ENCODE measurements at regions not wholly inside any gene's neighbourhood (a gene's known extent, or its start where the extent isn't known, plus 50 kb on each side); places are given as distances from the start of the nearest gene placed in this dataset.

GRCh38 chr7:68917041-68917651, 681.1 kb upstream of the AUTS2 start:
- H3K27ac ChIP-seq (ENCODE audit: low read length): no peak overlapping the region
- peaks cover 16% of the 10 kb centered on the region for H3K9me3 ChIP-seq (ENCODE audit: insufficient read depth, low read depth, low read length)
- H3K4me1 ChIP-seq (ENCODE audit: insufficient read depth, low read length): no peaks in the 10 kb centered on the region
- H3K9ac ChIP-seq (ENCODE audit: low read depth, low read length): no peak overlapping the region
- no peaks in the 10 kb centered on the region for H3K27me3 ChIP-seq (ENCODE audit: insufficient read depth, low read length)
- no peaks in the 10 kb centered on the region for H3K36me3 ChIP-seq (ENCODE audit: insufficient read depth, low read depth, low read length)
- H3K4me3 ChIP-seq (ENCODE audit: low read length): no peak overlapping the region

GRCh38 chr7:68918621-68919020, 679.7 kb upstream of the AUTS2 start:
- Histone ChIP-seq H3K9ac (ENCODE audit: low read depth, low read length) (no peak overlapping the region), H3K27ac (ENCODE audit: low read length) (no peak overlapping the region), H3K4me3 (ENCODE audit: low read length) (no peak overlapping the region), H3K36me3 (ENCODE audit: insufficient read depth, low read depth, low read length) (no peaks in the 10 kb centered on the region), H3K9me3 (ENCODE audit: insufficient read depth, low read depth, low read length) (peaks cover 16% of the 10 kb centered on the region), H3K4me1 (ENCODE audit: insufficient read depth, low read length) (no peaks in the 10 kb centered on the region), H3K27me3 (ENCODE audit: insufficient read depth, low read length) (no peaks in the 10 kb centered on the region)

DNA sequence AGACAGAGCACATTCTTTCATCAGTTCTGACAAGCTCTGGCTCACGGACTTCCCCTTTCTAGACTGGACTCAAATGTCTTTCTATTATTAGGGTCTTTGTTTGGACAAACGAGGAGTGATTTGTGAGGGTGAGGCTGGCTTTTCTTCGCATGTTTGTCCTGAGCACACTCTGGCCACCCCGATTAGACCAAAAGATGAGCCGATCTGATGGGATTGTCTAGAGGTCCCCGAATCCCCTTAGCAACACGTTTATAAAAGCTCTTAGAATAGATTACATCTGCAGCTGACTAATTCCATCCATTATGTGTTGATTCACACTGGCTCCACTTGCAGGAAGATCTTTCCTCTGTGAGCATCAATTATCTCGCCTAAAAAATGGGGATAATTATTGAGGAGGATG, 675.4 kb upstream of the AUTS2 start:
- Histone ChIP-seq H3K9me3 (ENCODE audit: insufficient read depth, low read depth, low read length) (peaks cover 7% of the 10 kb centered on the region), H3K9ac (ENCODE audit: low read depth, low read length) (no peak overlapping the region), H3K27me3 (ENCODE audit: insufficient read depth, low read length) (no peaks in the 10 kb centered on the region), H3K27ac (ENCODE audit: low read length) (no peak overlapping the region), H3K4me3 (ENCODE audit: low read length) (no peak overlapping the region), H3K4me1 (ENCODE audit: insufficient read depth, low read length) (no peaks in the 10 kb centered on the region), H3K36me3 (ENCODE audit: insufficient read depth, low read depth, low read length) (no peaks in the 10 kb centered on the region)

GRCh38 chr7:68925241-68925640, 673.0 kb upstream of the AUTS2 start:
- no peak overlapping the region for H3K4me3 ChIP-seq (ENCODE audit: low read length)
- no peak overlapping the region for H3K9ac ChIP-seq (ENCODE audit: low read depth, low read length)
- H3K36me3 ChIP-seq (ENCODE audit: insufficient read depth, low read depth, low read length): no peaks in the 10 kb centered on the region
- no peaks in the 10 kb centered on the region; the same call in 1 of the 2 replicates for H3K9me3 ChIP-seq (ENCODE audit: insufficient read depth, low read depth, low read length)
- no peaks in the 10 kb centered on the region for H3K27me3 ChIP-seq (ENCODE audit: insufficient read depth, low read length)
- H3K27ac ChIP-seq (ENCODE audit: low read length): no peak overlapping the region
- no peaks in the 10 kb centered on the region for H3K4me1 ChIP-seq (ENCODE audit: insufficient read depth, low read length)

DNA sequence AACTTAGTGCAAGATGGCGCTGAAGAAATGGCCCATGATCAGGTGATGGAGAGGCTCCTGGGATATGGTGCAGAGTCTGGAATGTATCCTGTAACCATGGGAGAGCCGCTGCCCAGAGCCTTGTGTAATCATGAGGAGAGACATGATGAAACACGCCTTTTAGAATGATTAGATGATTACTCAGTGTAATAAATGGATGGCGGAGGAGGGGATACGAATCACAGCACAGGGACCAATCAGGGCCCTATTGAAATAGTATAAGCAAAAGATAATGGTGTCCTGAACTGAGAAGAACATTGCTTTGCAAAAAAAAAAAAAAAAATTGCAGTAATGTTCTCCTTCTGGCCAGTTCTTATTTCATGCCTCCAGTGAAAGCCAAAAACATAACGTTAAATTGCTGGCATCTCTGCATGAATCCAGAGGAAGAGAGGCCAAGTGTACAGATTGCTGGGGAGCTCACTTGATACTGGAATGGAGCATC, 668.5 kb upstream of the AUTS2 start:
- Histone ChIP-seq H3K9me3 (ENCODE audit: insufficient read depth, low read depth, low read length) (no peaks in the 10 kb centered on the region), H3K36me3 (ENCODE audit: insufficient read depth, low read depth, low read length) (no peaks in the 10 kb centered on the region), H3K9ac (ENCODE audit: low read depth, low read length) (no peak overlapping the region), H3K4me3 (ENCODE audit: low read length) (no peak overlapping the region), H3K27ac (ENCODE audit: low read length) (no peak overlapping the region), H3K4me1 (ENCODE audit: insufficient read depth, low read length) (no peaks in the 10 kb centered on the region), H3K27me3 (ENCODE audit: insufficient read depth, low read length) (no peaks in the 10 kb centered on the region)

DNA sequence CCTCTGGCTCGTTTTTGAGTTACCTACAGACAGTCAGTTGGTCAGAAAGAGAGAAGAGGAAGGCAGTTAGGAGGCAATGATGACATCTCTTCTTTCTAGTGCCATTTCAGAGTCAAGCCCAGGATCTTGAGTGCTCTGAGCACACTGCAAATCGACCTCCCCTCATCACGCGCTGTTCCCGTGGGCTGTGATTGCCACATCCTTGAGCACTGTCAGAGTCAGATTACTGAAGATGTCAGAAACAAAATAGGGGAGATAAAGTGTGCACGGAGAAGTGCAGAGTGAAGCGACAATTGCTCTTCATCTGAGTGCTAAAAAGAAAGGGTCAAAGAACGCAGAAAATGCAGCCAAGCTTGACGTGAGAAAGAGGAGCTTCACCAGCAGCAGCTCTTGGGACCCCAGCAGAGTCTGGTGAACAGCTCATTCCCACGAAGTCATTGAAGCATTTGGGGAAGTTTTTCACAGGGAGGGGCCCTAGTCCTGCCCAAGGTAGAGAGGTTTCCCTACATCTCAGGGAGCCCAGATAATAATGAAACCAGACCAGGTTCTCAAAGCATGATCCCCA, 661.7 kb upstream of the AUTS2 start:
- H3K36me3 ChIP-seq (ENCODE audit: insufficient read depth, low read depth, low read length): no peaks in the 10 kb centered on the region
- H3K4me1 ChIP-seq (ENCODE audit: insufficient read depth, low read length): no peaks in the 10 kb centered on the region
- H3K9me3 ChIP-seq (ENCODE audit: insufficient read depth, low read depth, low read length): no peaks in the 10 kb centered on the region
- H3K9ac ChIP-seq (ENCODE audit: low read depth, low read length): no peak overlapping the region
- H3K4me3 ChIP-seq (ENCODE audit: low read length): no peak overlapping the region
- no peak overlapping the region for H3K27ac ChIP-seq (ENCODE audit: low read length)
- no peaks in the 10 kb centered on the region for H3K27me3 ChIP-seq (ENCODE audit: insufficient read depth, low read length)

- Histone ChIP-seq H3K9ac (ENCODE audit: low read depth, low read length) (no peak overlapping the region), H3K27ac (ENCODE audit: low read length) (no peak overlapping the region), H3K9me3 (ENCODE audit: insufficient read depth, low read depth, low read length) (no peaks in the 10 kb centered on the region), H3K4me3 (ENCODE audit: low read length) (no peak overlapping the region), H3K4me1 (ENCODE audit: insufficient read depth, low read length) (no peaks in the 10 kb centered on the region), H3K36me3 (ENCODE audit: insufficient read depth, low read depth, low read length) (no peaks in the 10 kb centered on the region), H3K27me3 (ENCODE audit: insufficient read depth, low read length) (no peaks in the 10 kb centered on the region)
Measured at GRCh38 chr7:68938151-68938550, 660.1 kb upstream of the AUTS2 start.

- Histone ChIP-seq H3K4me3 (ENCODE audit: low read length) (no peak overlapping the region), H3K27me3 (ENCODE audit: insufficient read depth, low read length) (no peaks in the 10 kb centered on the region), H3K36me3 (ENCODE audit: insufficient read depth, low read depth, low read length) (no peaks in the 10 kb centered on the region), H3K4me1 (ENCODE audit: insufficient read depth, low read length) (no peaks in the 10 kb centered on the region), H3K27ac (ENCODE audit: low read length) (no peak overlapping the region), H3K9ac (ENCODE audit: low read depth, low read length) (no peak overlapping the region), H3K9me3 (ENCODE audit: insufficient read depth, low read depth, low read length) (no peaks in the 10 kb centered on the region)
Measured at GRCh38 chr7:68943786-68944185, 654.5 kb upstream of the AUTS2 start.

DNA sequence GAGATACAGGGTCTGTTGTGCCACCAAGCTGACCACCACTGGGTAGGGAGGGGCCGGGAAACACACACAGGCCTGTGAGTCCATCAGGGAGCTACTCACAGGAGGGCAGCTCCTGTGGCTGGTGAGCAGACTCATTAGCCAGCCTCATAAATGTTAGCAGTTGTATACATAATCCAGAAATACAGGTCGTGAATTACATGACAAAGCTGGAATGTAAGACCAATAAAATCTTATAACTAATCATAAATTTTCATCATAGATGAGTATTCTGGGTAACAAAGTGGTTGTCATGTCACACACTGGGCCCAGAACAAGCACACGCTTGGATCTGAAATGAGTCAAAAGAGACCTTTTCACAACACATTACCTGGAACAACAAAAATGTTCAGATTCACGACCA, 642.6 kb upstream of the AUTS2 start:
- Histone ChIP-seq H3K36me3 (ENCODE audit: insufficient read depth, low read depth, low read length) (no peaks in the 10 kb centered on the region), H3K9me3 (ENCODE audit: insufficient read depth, low read depth, low read length) (no peaks in the 10 kb centered on the region), H3K27me3 (ENCODE audit: insufficient read depth, low read length) (no peaks in the 10 kb centered on the region), H3K9ac (ENCODE audit: low read depth, low read length) (no peak overlapping the region), H3K4me1 (ENCODE audit: insufficient read depth, low read length) (no peaks in the 10 kb centered on the region), H3K27ac (ENCODE audit: low read length) (no peak overlapping the region), H3K4me3 (ENCODE audit: low read length) (no peak overlapping the region)

GRCh38 chr7:68958571-68958970, 639.7 kb upstream of the AUTS2 start:
- no peak overlapping the region for H3K9ac ChIP-seq (ENCODE audit: low read depth, low read length)

DNA sequence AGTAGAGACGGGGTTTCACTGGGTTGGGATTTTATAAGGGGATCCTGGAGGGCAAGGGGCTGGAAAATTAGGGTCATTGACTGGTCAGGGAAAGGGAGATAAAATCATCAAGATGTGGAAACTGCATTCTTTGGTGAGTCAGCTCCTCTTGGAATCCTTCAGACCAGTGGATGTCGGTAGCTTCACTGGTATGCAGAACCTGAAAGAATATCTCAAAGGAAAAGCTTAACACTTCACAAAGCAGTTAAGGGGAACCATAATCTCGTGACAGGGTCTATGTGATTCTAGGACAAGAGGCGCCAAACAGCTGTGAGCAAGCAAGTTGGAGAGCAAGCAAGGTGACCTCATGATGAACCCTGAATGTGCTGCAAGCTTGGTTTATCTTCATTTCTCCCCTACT, 634.7 kb upstream of the AUTS2 start:
- Histone ChIP-seq H3K4me3 (ENCODE audit: low read length) (no peak overlapping the region), H3K27me3 (ENCODE audit: insufficient read depth, low read length) (no peaks in the 10 kb centered on the region), H3K4me1 (ENCODE audit: insufficient read depth, low read length) (no peaks in the 10 kb centered on the region), H3K36me3 (ENCODE audit: insufficient read depth, low read depth, low read length) (no peaks in the 10 kb centered on the region), H3K9ac (ENCODE audit: low read depth, low read length) (no peak overlapping the region), H3K9me3 (ENCODE audit: insufficient read depth, low read depth, low read length) (no peaks in the 10 kb centered on the region; the same call in 1 of the 2 replicates), H3K27ac (ENCODE audit: low read length) (no peak overlapping the region)

More at GRCh38 chr7:68958571-68958970, 639.7 kb upstream of the AUTS2 start:
- Histone ChIP-seq H3K4me3 (ENCODE audit: low read length) (no peak overlapping the region), H3K36me3 (ENCODE audit: insufficient read depth, low read depth, low read length) (no peaks in the 10 kb centered on the region), H3K9me3 (ENCODE audit: insufficient read depth, low read depth, low read length) (no peaks in the 10 kb centered on the region; the same call in 1 of the 2 replicates), H3K27ac (ENCODE audit: low read length) (no peak overlapping the region), H3K27me3 (ENCODE audit: insufficient read depth, low read length) (no peaks in the 10 kb centered on the region), H3K4me1 (ENCODE audit: insufficient read depth, low read length) (no peaks in the 10 kb centered on the region)

DNA sequence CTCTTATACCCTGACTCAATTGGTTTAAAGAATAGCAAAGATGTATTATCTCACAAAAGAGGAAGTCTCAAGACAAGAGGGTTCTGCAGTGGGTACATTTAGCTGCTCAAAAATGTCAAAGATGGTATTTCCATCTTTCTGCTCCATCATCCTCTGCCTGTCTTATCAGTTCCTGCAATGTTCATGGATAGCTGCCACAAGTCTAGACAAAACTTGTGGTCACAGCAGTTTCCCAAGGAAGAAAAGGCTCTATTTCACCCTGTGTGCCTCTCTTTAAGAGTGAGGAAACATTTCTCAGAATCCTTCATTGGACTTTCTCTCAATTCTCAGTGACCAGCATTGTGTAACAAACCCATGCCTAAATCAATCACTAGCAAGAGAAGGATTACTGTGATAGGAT, 634.2 kb upstream of the AUTS2 start:
- Histone ChIP-seq H3K27me3 (ENCODE audit: insufficient read depth, low read length) (no peaks in the 10 kb centered on the region), H3K36me3 (ENCODE audit: insufficient read depth, low read depth, low read length) (no peaks in the 10 kb centered on the region), H3K27ac (ENCODE audit: low read length) (no peak overlapping the region), H3K9ac (ENCODE audit: low read depth, low read length) (no peak overlapping the region), H3K9me3 (ENCODE audit: insufficient read depth, low read depth, low read length) (no peaks in the 10 kb centered on the region; the same call in 1 of the 2 replicates), H3K4me3 (ENCODE audit: low read length) (no peak overlapping the region), H3K4me1 (ENCODE audit: insufficient read depth, low read length) (no peaks in the 10 kb centered on the region)

Data from iPS-20b (cell line).